ENCODE measurements at regions not wholly inside any gene's neighbourhood (a gene's known extent, or its start where the extent isn't known, plus 50 kb on each side); places are given as distances from the start of the nearest gene placed in this dataset.

GRCh38 chr7:19417231-19417630 lies 272.0 kb upstream of the FERD3L start:
- no peaks in the 10 kb centered on the region for H3K27me3 ChIP-seq (ENCODE audit: control insufficient read depth, low read length)
- H4K20me1 ChIP-seq (ENCODE audit: control insufficient read depth, insufficient read depth, low read depth, low read length): no peaks in the 10 kb centered on the region
- H3K9me3 ChIP-seq (ENCODE audit: control insufficient read depth, insufficient read depth, low read length): no peaks in the 10 kb centered on the region
- no peaks in the 10 kb centered on the region for H3K79me2 ChIP-seq (ENCODE audit: control insufficient read depth, low read length)
- no peak overlapping the region for H3K27ac ChIP-seq (ENCODE audit: low read depth, low read length)
- no peaks in the 10 kb centered on the region for H3K4me1 ChIP-seq (ENCODE audit: control insufficient read depth, low read length)
- H3K9me2 ChIP-seq (replicated peaks; ENCODE audit: control insufficient read depth, low read length): no peaks in the 10 kb centered on the region
- no peaks in the 10 kb centered on the region for H3F3A ChIP-seq (ENCODE audit: control insufficient read depth, insufficient read depth)
- H3K36me3 ChIP-seq (ENCODE audit: control insufficient read depth, low read length): no peaks in the 10 kb centered on the region
- H3K4me2 ChIP-seq (ENCODE audit: low read length): no peak overlapping the region
- H3K4me3 ChIP-seq (ENCODE audit: low read length): no peak overlapping the region
- no peak for TF ChIP-seq CTCF (IDR thresholded peaks at IDR 0.05; ENCODE audit: low read depth, low read length, poor library complexity, severe bottlenecking)

- Histone ChIP-seq H3K9me3 (ENCODE audit: control insufficient read depth, insufficient read depth, low read length) (no peaks in the 10 kb centered on the region), H4K20me1 (ENCODE audit: control insufficient read depth, insufficient read depth, low read depth, low read length) (no peaks in the 10 kb centered on the region), H3K4me3 (ENCODE audit: low read length) (no peak overlapping the region), H3K27ac (ENCODE audit: low read depth, low read length) (no peak overlapping the region), H3F3A (ENCODE audit: control insufficient read depth, insufficient read depth) (no peaks in the 10 kb centered on the region), H3K4me1 (ENCODE audit: control insufficient read depth, low read length) (no peaks in the 10 kb centered on the region), H3K27me3 (ENCODE audit: control insufficient read depth, low read length) (no peaks in the 10 kb centered on the region), H3K36me3 (ENCODE audit: control insufficient read depth, low read length) (no peaks in the 10 kb centered on the region), H3K9me2 (replicated peaks; ENCODE audit: control insufficient read depth, low read length) (no peaks in the 10 kb centered on the region), H3K4me2 (ENCODE audit: low read length) (no peak overlapping the region), H3K79me2 (ENCODE audit: control insufficient read depth, low read length) (no peaks in the 10 kb centered on the region)
- no peak for TF ChIP-seq CTCF (IDR thresholded peaks at IDR 0.05; ENCODE audit: low read depth, low read length, poor library complexity, severe bottlenecking)
- TF ChIP-seq EZH2phosphoT487 (IDR thresholded peaks at IDR 0.05; ENCODE audit: borderline replicate concordance, low read length): no peak
These were observed 269.9 kb upstream of the FERD3L start for GRCh38 chr7:19415123-19415522.

GRCh38 chr7:19413443-19413965 lies 268.3 kb upstream of the FERD3L start:
- Histone ChIP-seq H3K36me3 (ENCODE audit: control insufficient read depth, low read length) (no peaks in the 10 kb centered on the region), H3K27me3 (ENCODE audit: control insufficient read depth, low read length) (no peaks in the 10 kb centered on the region), H3K79me2 (ENCODE audit: control insufficient read depth, low read length) (no peaks in the 10 kb centered on the region), H3F3A (ENCODE audit: control insufficient read depth, insufficient read depth) (no peaks in the 10 kb centered on the region), H3K9me3 (ENCODE audit: control insufficient read depth, insufficient read depth, low read length) (no peaks in the 10 kb centered on the region), H3K4me1 (ENCODE audit: control insufficient read depth, low read length) (no peaks in the 10 kb centered on the region), H3K27ac (ENCODE audit: low read depth, low read length) (no peak overlapping the region), H4K20me1 (ENCODE audit: control insufficient read depth, insufficient read depth, low read depth, low read length) (no peaks in the 10 kb centered on the region), H3K4me3 (ENCODE audit: low read length) (no peak overlapping the region), H3K9me2 (replicated peaks; ENCODE audit: control insufficient read depth, low read length) (no peaks in the 10 kb centered on the region), H3K4me2 (ENCODE audit: low read length) (no peak overlapping the region)
- TF ChIP-seq CTCF (IDR thresholded peaks at IDR 0.05; ENCODE audit: low read depth, low read length, poor library complexity, severe bottlenecking) (no peak), EZH2phosphoT487 (IDR thresholded peaks at IDR 0.05; ENCODE audit: borderline replicate concordance, low read length) (no peak)

GRCh38 chr7:19410691-19411090 lies 265.5 kb upstream of the FERD3L start:
- H3K27me3 ChIP-seq (ENCODE audit: control insufficient read depth, low read length): no peaks in the 10 kb centered on the region
- no peak overlapping the region for H3K27ac ChIP-seq (ENCODE audit: low read depth, low read length)
- no peaks in the 10 kb centered on the region for H3F3A ChIP-seq (ENCODE audit: control insufficient read depth, insufficient read depth)
- TF ChIP-seq EZH2phosphoT487 (IDR thresholded peaks at IDR 0.05; ENCODE audit: borderline replicate concordance, low read length): no peak
- TF ChIP-seq CTCF (IDR thresholded peaks at IDR 0.05; ENCODE audit: low read depth, low read length, poor library complexity, severe bottlenecking): no peak
- no peaks in the 10 kb centered on the region for H3K79me2 ChIP-seq (ENCODE audit: control insufficient read depth, low read length)
- no peaks in the 10 kb centered on the region for H3K9me3 ChIP-seq (ENCODE audit: control insufficient read depth, insufficient read depth, low read length)
- no peak overlapping the region for H3K4me3 ChIP-seq (ENCODE audit: low read length)
- H3K36me3 ChIP-seq (ENCODE audit: control insufficient read depth, low read length): no peaks in the 10 kb centered on the region
- H3K4me2 ChIP-seq (ENCODE audit: low read length): no peak overlapping the region
- H4K20me1 ChIP-seq (ENCODE audit: control insufficient read depth, insufficient read depth, low read depth, low read length): no peaks in the 10 kb centered on the region
- no peaks in the 10 kb centered on the region for H3K9me2 ChIP-seq (replicated peaks; ENCODE audit: control insufficient read depth, low read length)
- H3K4me1 ChIP-seq (ENCODE audit: control insufficient read depth, low read length): no peaks in the 10 kb centered on the region

All from DOHH2 (cell line).